ENCODE measurements at regions not wholly inside any gene's neighbourhood (a gene's known extent, or its start where the extent isn't known, plus 50 kb on each side); places are given as distances from the start of the nearest gene placed in this dataset.

DNA sequence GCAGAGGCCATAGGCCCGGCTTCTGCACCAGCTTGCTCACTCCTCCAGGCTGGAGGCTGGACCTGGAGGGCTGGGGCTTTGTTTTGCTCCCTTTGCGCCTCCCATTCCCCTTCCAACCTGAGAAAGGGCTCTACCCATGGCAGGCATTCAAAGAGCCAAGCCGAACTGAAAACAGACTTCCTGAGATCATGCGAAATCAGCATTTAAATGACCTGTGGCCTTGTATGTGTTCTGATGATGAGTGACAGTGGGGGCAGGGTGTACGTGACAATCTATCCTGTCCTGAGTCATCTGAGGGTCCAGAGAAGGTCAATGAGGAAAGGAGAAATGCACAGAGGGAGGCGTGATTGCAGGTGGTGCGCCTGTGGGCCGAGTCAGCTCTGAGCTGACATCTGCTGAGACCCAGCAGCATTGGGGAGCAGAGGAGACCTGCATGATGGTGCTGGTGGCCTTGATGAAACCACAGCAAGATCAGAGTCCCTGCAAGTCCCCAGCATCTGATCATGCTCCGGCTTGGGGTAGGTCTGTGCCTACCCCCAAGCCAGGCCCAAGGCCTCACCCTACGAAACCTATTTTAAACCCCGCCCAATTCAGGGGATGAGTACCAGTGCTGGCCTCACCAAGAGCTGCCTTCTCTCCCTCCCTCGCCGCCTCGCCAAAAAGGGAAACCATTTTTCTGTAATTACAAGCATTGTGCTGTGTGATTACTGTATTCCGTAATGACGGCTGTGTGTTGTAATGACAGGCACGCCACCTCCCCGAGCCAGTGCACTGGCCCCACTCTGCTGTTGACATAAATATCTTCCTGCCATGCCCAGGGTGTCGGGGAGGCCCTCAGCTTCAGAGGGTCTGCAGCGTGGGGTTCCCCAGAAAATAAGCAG, 95.2 kb upstream of the ANO1 start:
- no peaks in the 10 kb centered on the region for H3K79me2 ChIP-seq (ENCODE audit: insufficient read depth, low read length)
- no peak for ATAC-seq
- no peaks in the 10 kb centered on the region for H3K36me3 ChIP-seq (ENCODE audit: control insufficient read depth in 1 of 2, insufficient read depth in 2 of 2, low read length in 2 of 2)
- H3K9ac ChIP-seq (ENCODE audit: low read length) = no peak overlapping the region
- TF ChIP-seq CEBPB (IDR thresholded peaks at IDR 0.05; ENCODE audit: low read depth) (no peak), RAD21 (IDR thresholded peaks at IDR 0.05; ENCODE audit: low read depth) (no peak)
- POLR2A ChIA-PET = no interaction called here
- H3K27ac ChIP-seq (ENCODE audit: low read depth, low read length) = no peak overlapping the region
- H4K20me1 ChIP-seq (ENCODE audit: insufficient read depth) = no peaks in the 10 kb centered on the region
- no peak overlapping the region for H2AFZ ChIP-seq (ENCODE audit: low read depth, low read length, poor library complexity, severe bottlenecking)
- H3K4me1 ChIP-seq (ENCODE audit: control insufficient read depth in 1 of 2, insufficient read depth in 2 of 2, low read length in 2 of 2) = no peaks in the 10 kb centered on the region; a peak in 1 of 4 replicates
- no peak overlapping the region for H3K4me3 ChIP-seq (replicated peaks in 1 of 2; ENCODE audit: low read depth in 1 of 2, low read length in 2 of 2)
- DNase-seq (ENCODE audit: low read depth, low spot score) = no peak
- intact Hi-C loops (cut with micrococcal nuclease) = no loop called here
- RAD21 ChIA-PET (ENCODE audit: low non-redundant PET in 1 of 2, low total read pairs in 2 of 2, uncharacterized antibody in 2 of 2, unreplicated experiment in 2 of 2) = no interaction called here
- H3K9me3 ChIP-seq (ENCODE audit: control insufficient read depth in 1 of 2, insufficient read depth in 1 of 2, low read depth in 1 of 2, low read length in 2 of 2) = no peaks in the 10 kb centered on the region
- CTCF ChIA-PET = no interaction called here
- no peak overlapping the region for H3K4me2 ChIP-seq (ENCODE audit: low read length)
- no peaks in the 10 kb centered on the region for H3K9me2 ChIP-seq (ENCODE audit: insufficient read depth)
- H3K27me3 ChIP-seq (ENCODE audit: insufficient read depth, low read length) = no peaks in the 10 kb centered on the region
- BruUV-seq (replicated peaks) = no TSS peak

DNA sequence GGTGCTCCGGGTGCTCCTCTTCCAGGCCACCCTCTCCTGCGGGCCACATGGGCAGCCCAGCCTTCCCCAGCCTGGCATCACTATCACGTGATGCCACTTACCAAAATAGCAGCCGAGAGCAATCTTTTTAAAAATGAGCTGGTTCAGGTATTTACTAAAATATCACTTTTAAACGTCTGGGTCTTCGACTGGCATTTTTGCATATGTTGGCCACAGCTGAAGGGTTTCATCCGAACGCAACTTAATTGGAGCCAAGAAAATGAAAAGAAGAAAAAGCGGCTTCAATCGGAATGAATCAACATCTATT, 94.6 kb upstream of the ANO1 start:
- no TSS peak for BruUV-seq (replicated peaks)
- no peak overlapping the region for H3K27ac ChIP-seq (ENCODE audit: low read depth, low read length)
- ChIA-PET CTCF (no interaction called here), RAD21 (ENCODE audit: low non-redundant PET in 1 of 2, low total read pairs in 2 of 2, uncharacterized antibody in 2 of 2, unreplicated experiment in 2 of 2) (no interaction called here), POLR2A (no interaction called here)
- no peak overlapping the region for H2AFZ ChIP-seq (ENCODE audit: low read depth, low read length, poor library complexity, severe bottlenecking)
- H3K4me3 ChIP-seq (replicated peaks in 1 of 2; ENCODE audit: low read depth in 1 of 2, low read length in 2 of 2) = no peak overlapping the region
- H3K27me3 ChIP-seq (ENCODE audit: insufficient read depth, low read length) = no peaks in the 10 kb centered on the region
- H3K79me2 ChIP-seq (ENCODE audit: insufficient read depth, low read length) = no peaks in the 10 kb centered on the region
- H3K4me2 ChIP-seq (ENCODE audit: low read length) = no peak overlapping the region
- H3K36me3 ChIP-seq (ENCODE audit: control insufficient read depth in 1 of 2, insufficient read depth in 2 of 2, low read length in 2 of 2) = no peaks in the 10 kb centered on the region
- H3K9me3 ChIP-seq (ENCODE audit: control insufficient read depth in 1 of 2, insufficient read depth in 1 of 2, low read depth in 1 of 2, low read length in 2 of 2) = no peaks in the 10 kb centered on the region
- intact Hi-C loops (cut with micrococcal nuclease) = no loop called here
- no peaks in the 10 kb centered on the region for H3K9me2 ChIP-seq (ENCODE audit: insufficient read depth)
- H3K9ac ChIP-seq (ENCODE audit: low read length) = no peak overlapping the region
- no peaks in the 10 kb centered on the region for H4K20me1 ChIP-seq (ENCODE audit: insufficient read depth)
- H3K4me1 ChIP-seq (ENCODE audit: control insufficient read depth in 1 of 2, insufficient read depth in 2 of 2, low read length in 2 of 2) = no peaks in the 10 kb centered on the region; a peak in 1 of 4 replicates
- DNase-seq (ENCODE audit: low read depth, low spot score) (no peak), ATAC-seq (no peak)
- TF ChIP-seq ZNF274 (IDR thresholded peaks at IDR 0.05; ENCODE audit: low read depth, low read length) = no peak
- no peak for TF ChIP-seq SIN3A (IDR thresholded peaks at IDR 0.05; ENCODE audit: low read depth)
- TF ChIP-seq, protein P1, sequence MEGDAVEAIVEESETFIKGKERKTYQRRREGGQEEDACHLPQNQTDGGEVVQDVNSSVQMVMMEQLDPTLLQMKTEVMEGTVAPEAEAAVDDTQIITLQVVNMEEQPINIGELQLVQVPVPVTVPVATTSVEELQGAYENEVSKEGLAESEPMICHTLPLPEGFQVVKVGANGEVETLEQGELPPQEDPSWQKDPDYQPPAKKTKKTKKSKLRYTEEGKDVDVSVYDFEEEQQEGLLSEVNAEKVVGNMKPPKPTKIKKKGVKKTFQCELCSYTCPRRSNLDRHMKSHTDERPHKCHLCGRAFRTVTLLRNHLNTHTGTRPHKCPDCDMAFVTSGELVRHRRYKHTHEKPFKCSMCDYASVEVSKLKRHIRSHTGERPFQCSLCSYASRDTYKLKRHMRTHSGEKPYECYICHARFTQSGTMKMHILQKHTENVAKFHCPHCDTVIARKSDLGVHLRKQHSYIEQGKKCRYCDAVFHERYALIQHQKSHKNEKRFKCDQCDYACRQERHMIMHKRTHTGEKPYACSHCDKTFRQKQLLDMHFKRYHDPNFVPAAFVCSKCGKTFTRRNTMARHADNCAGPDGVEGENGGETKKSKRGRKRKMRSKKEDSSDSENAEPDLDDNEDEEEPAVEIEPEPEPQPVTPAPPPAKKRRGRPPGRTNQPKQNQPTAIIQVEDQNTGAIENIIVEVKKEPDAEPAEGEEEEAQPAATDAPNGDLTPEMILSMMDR (IDR thresholded peaks at IDR 0.05 in 2 of 3, conservative IDR thresholded peaks at IDR 0.05 in 1 of 3; ENCODE audit: borderline replicate concordance in 1 of 3, insufficient read depth in 1 of 3, low read depth in 2 of 3, low read length in 2 of 3) = no peak
- no peak for TF ChIP-seq POLR2AphosphoS5 (IDR thresholded peaks at IDR 0.05; ENCODE audit: low read depth, low read length)
- no peak for TF ChIP-seq EGR1 (IDR thresholded peaks at IDR 0.05; ENCODE audit: low read depth)
- TF ChIP-seq POLR2A (IDR thresholded peaks at IDR 0.05; ENCODE audit: borderline replicate concordance, extremely low read depth, insufficient read depth, insufficient read length) = no peak
- TF ChIP-seq EZH2phosphoT487 (IDR thresholded peaks at IDR 0.05; ENCODE audit: borderline replicate concordance) = no peak
- TF ChIP-seq FOSL1 (IDR thresholded peaks at IDR 0.05; ENCODE audit: low read depth) = no peak
- no peak for TF ChIP-seq YY1 (IDR thresholded peaks at IDR 0.05; ENCODE audit: extremely low read depth, insufficient replicate concordance, low read depth, low read length)
- TF ChIP-seq, protein P2, sequence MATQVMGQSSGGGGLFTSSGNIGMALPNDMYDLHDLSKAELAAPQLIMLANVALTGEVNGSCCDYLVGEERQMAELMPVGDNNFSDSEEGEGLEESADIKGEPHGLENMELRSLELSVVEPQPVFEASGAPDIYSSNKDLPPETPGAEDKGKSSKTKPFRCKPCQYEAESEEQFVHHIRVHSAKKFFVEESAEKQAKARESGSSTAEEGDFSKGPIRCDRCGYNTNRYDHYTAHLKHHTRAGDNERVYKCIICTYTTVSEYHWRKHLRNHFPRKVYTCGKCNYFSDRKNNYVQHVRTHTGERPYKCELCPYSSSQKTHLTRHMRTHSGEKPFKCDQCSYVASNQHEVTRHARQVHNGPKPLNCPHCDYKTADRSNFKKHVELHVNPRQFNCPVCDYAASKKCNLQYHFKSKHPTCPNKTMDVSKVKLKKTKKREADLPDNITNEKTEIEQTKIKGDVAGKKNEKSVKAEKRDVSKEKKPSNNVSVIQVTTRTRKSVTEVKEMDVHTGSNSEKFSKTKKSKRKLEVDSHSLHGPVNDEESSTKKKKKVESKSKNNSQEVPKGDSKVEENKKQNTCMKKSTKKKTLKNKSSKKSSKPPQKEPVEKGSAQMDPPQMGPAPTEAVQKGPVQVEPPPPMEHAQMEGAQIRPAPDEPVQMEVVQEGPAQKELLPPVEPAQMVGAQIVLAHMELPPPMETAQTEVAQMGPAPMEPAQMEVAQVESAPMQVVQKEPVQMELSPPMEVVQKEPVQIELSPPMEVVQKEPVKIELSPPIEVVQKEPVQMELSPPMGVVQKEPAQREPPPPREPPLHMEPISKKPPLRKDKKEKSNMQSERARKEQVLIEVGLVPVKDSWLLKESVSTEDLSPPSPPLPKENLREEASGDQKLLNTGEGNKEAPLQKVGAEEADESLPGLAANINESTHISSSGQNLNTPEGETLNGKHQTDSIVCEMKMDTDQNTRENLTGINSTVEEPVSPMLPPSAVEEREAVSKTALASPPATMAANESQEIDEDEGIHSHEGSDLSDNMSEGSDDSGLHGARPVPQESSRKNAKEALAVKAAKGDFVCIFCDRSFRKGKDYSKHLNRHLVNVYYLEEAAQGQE (IDR thresholded peaks at IDR 0.05; ENCODE audit: low read depth) = no peak
- no peak for TF ChIP-seq ELF1 (IDR thresholded peaks at IDR 0.05; ENCODE audit: borderline replicate concordance, low read depth)

Measured in HCT116 (cell line).